ENCODE measurements at regions not wholly inside any gene's neighbourhood (a gene's known extent, or its start where the extent isn't known, plus 50 kb on each side); places are given as distances from the start of the nearest gene placed in this dataset.

DNA sequence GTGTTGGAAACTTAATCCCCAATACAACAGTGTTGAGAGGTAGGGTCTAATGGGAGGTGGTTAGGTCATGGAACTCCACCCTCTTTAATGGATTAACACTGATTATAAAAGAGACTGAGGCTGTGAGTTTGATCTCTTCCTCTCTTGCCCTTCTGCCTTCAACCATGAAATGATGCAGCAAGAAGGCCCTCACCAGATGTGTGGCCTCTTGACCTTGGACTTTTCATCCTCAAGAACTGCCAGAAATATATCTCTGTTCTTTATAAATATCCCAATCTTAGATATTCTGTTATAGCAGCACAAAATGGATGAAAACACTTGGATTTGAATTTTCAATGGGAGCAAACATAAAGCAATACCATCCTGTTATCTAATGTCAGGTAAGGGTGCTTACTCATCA lies 67.6 kb downstream of the NMUR2 start:
- TF ChIP-seq, protein P1, sequence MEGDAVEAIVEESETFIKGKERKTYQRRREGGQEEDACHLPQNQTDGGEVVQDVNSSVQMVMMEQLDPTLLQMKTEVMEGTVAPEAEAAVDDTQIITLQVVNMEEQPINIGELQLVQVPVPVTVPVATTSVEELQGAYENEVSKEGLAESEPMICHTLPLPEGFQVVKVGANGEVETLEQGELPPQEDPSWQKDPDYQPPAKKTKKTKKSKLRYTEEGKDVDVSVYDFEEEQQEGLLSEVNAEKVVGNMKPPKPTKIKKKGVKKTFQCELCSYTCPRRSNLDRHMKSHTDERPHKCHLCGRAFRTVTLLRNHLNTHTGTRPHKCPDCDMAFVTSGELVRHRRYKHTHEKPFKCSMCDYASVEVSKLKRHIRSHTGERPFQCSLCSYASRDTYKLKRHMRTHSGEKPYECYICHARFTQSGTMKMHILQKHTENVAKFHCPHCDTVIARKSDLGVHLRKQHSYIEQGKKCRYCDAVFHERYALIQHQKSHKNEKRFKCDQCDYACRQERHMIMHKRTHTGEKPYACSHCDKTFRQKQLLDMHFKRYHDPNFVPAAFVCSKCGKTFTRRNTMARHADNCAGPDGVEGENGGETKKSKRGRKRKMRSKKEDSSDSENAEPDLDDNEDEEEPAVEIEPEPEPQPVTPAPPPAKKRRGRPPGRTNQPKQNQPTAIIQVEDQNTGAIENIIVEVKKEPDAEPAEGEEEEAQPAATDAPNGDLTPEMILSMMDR (IDR thresholded peaks at IDR 0.05; ENCODE audit: unreplicated experiment): no peak
- no peak for DNase-seq (ENCODE audit: low spot score)
- Mint-ChIP-seq H3K4me3 (ENCODE audit: unreplicated experiment) (no peak overlapping the region), H3K27ac (ENCODE audit: unreplicated experiment) (no peak overlapping the region), H3K36me3 (ENCODE audit: low read depth, unreplicated experiment) (no peaks in the 10 kb centered on the region), H3K4me1 (ENCODE audit: unreplicated experiment) (peaks cover 2% of the 10 kb centered on the region), H3K27me3 (ENCODE audit: unreplicated experiment) (no peaks in the 10 kb centered on the region), H3K9me3 (ENCODE audit: unreplicated experiment) (no peaks in the 10 kb centered on the region)

- Mint-ChIP-seq H3K9me3 (ENCODE audit: unreplicated experiment) (no peaks in the 10 kb centered on the region), H3K36me3 (ENCODE audit: low read depth, unreplicated experiment) (peaks cover 3% of the 10 kb centered on the region), H3K27me3 (ENCODE audit: unreplicated experiment) (no peaks in the 10 kb centered on the region), H3K27ac (ENCODE audit: unreplicated experiment) (no peak overlapping the region), H3K4me1 (ENCODE audit: unreplicated experiment) (peaks cover 14% of the 10 kb centered on the region), H3K4me3 (ENCODE audit: unreplicated experiment) (no peak overlapping the region)
- TF ChIP-seq, protein P1 (IDR thresholded peaks at IDR 0.05; ENCODE audit: unreplicated experiment): no peak
- no peak for DNase-seq (ENCODE audit: low spot score)
Measured at GRCh38 chr5:152335461-152335860, 69.6 kb downstream of the NMUR2 start.

DNA sequence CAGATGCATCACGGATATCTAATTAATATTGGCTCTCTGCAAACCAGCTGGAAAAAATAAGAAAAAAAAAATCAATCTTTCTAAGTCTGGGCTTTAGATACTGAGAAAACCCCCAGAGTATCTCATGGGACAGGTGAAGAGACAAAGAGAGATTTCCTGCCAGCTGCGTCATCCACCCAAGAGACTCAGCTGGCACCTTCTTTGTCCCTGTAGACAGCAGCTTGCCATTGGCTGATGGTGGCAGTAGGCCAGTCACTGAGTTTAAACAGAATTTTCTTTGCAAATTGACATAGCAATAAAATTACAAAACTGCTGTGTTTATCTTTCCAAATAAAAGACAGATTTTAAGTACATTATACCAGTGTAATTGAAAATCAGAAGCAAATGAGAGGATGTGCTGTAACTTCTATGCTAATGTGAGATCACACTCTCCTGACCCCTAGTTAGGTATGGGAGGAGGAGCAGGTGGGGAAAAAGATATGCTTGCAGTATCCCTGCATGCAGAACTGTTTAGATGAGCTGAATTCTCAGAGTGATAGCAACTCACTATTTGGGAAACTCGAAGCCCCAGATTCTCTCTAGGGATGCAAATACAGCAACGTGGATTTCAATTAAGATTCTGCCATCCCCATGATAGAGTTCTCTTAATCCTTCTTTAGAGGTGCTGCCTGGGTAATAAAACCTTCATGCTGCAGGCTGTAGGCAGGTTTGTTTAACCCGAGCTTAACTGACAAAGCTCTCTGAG lies 72.2 kb downstream of the NMUR2 start:
- Mint-ChIP-seq H3K36me3 (ENCODE audit: low read depth, unreplicated experiment) (peaks cover 3% of the 10 kb centered on the region), H3K27me3 (ENCODE audit: unreplicated experiment) (no peaks in the 10 kb centered on the region), H3K4me3 (ENCODE audit: unreplicated experiment) (no peak overlapping the region), H3K4me1 (ENCODE audit: unreplicated experiment) (peaks cover 14% of the 10 kb centered on the region), H3K9me3 (ENCODE audit: unreplicated experiment) (no peaks in the 10 kb centered on the region), H3K27ac (ENCODE audit: unreplicated experiment) (no peak overlapping the region)
- TF ChIP-seq, protein P1 (IDR thresholded peaks at IDR 0.05; ENCODE audit: unreplicated experiment): no peak
- no peak for DNase-seq (ENCODE audit: low spot score)

DNA sequence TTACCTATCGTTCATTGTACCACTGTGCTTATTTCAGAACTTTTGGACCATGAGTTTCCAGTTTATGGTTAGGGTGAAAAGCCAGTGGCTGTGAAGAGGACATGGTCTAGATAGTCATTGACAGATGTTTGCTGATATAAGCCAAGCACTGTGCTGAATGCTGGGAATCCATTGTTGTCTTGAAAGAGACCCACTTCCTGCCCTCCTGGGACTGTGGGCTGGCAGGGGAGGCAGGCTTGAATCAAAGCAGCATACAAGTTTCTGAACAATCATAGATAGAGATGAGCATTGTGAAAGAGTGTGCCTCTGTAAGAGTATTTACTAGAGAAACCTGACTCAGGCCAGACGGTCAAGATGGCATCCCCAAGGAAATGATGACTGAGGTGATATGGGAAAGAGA lies 73.4 kb downstream of the NMUR2 start:
- TF ChIP-seq, protein P1 (IDR thresholded peaks at IDR 0.05; ENCODE audit: unreplicated experiment): no peak
- peaks cover 14% of the 10 kb centered on the region for H3K4me1 Mint-ChIP-seq (ENCODE audit: unreplicated experiment)
- H3K4me3 Mint-ChIP-seq (ENCODE audit: unreplicated experiment): no peak overlapping the region
- no peak for DNase-seq (ENCODE audit: low spot score)
- peak overlapping the region; percentile 72 for H3K27ac Mint-ChIP-seq (ENCODE audit: unreplicated experiment)
- peaks cover 3% of the 10 kb centered on the region for H3K36me3 Mint-ChIP-seq (ENCODE audit: low read depth, unreplicated experiment)
- no peaks in the 10 kb centered on the region for H3K9me3 Mint-ChIP-seq (ENCODE audit: unreplicated experiment)
- no peaks in the 10 kb centered on the region for H3K27me3 Mint-ChIP-seq (ENCODE audit: unreplicated experiment)

- H3K9me3 Mint-ChIP-seq (ENCODE audit: unreplicated experiment): no peaks in the 10 kb centered on the region
- peaks cover 14% of the 10 kb centered on the region for H3K4me1 Mint-ChIP-seq (ENCODE audit: unreplicated experiment)
- H3K27ac Mint-ChIP-seq (ENCODE audit: unreplicated experiment): no peak overlapping the region
- DNase-seq (ENCODE audit: low spot score): no peak
- no peak overlapping the region for H3K4me3 Mint-ChIP-seq (ENCODE audit: unreplicated experiment)
- peaks cover 3% of the 10 kb centered on the region for H3K36me3 Mint-ChIP-seq (ENCODE audit: low read depth, unreplicated experiment)
- TF ChIP-seq, protein P1 (IDR thresholded peaks at IDR 0.05; ENCODE audit: unreplicated experiment): no peak
- no peaks in the 10 kb centered on the region for H3K27me3 Mint-ChIP-seq (ENCODE audit: unreplicated experiment)
Measured at GRCh38 chr5:152331006-152331405, 74.1 kb downstream of the NMUR2 start.

Data from endothelial cell (in vitro differentiated cells).